NCI-H748 (cell line): ENCODE measurements at regions not wholly inside any gene's neighbourhood (a gene's known extent, or its start where the extent isn't known, plus 50 kb on each side); places are given as distances from the start of the nearest gene placed in this dataset.
"Not testable (repeated sequence)": the region's sequence is repeated elsewhere in the genome, so short reads cannot be mapped to it uniquely, and the experiment has no call there.

ENCODE experiments used
- DNase-seq: peaks from one replicate; lab custom pipeline; 2025; ENCODE audit not compliant: unreplicated experiment; lab: John Stamatoyannopoulos, UW

DNA sequence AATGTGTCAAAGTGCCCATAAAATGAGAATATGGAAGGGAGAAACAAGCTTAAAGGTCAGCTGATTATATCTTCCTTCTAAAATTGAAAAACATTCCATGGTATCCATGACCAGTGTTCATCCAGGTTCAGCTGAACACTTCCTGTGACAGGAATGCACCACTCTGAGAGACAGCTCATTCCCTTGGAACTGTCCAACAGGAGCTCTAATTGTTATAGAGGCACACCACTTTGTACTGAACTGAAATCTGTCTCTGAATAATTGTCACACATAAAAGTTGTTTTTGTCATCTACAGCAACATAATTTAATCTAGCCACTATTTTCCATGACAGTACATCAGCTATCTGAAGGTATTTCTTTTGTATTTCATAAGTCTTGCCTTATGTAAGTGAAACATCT is 195.9 kb upstream of the ZNF804A start:
- no peak for DNase-seq

DNA sequence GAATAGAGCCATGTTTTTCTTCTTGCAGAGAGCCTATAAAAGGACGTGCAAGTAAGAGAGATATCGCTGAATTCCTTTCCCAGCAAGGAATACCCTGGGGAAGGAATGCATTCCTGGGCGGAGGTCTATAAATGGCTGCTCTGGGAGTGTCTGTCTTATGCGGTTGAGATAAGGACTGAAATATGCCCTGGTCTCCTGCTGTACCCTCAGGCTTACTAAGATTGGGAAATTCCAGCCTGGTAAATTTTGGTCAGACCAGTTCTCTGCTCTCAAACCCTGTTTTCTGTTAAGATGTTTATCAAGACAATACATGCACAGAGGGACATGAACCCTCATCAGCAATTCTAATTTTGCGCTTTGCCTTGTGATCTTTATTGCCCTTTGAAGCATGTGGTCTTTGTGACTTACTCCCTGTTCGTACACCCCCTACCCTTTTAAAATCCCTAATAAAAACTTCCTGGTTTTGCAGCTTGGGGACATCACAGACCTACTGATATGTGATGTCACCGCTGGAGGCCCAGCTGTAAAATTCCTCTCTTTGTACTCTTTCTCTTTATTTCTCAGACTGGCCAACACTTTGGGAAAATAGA is 191.2 kb upstream of the ZNF804A start:
- not testable (repeated sequence) for DNase-seq

DNA sequence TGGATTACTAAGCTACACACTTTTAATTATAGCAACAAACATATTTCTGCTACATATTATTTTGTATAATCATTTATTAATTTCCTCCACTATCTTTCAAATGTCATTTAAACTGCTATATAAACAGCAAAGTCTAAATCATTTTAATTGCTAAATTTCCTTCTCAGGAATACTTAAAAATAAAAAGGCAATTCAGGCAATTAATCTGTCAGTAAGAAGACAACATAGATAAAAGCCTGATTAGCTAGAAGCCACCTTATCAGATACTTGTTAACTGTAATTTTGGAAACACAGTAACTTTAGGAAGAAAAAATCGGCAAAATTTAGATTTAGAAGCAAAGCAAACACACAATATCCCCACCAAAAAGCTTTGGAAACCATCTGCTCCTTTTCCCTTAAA is 188.2 kb upstream of the ZNF804A start:
- no peak for DNase-seq

DNA sequence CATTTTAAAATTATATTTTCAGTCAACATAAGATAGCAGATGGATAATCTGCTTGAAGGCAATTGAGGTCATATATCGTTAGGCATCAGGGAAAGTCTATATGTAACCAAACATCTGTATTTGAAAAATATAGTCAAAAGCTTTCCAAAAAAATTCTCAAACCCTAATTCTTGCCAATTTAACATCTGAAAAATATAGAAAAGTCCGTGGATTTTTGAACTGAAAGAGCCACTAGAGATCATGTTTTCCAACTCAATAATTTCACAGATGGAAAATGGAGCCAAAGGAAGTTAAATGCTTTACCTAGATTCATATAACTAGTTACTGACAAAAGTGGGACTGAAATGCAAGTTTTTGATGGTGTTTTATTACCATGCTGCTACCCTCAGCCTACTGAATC is 185.1 kb upstream of the ZNF804A start:
- DNase-seq, result no peak

DNA sequence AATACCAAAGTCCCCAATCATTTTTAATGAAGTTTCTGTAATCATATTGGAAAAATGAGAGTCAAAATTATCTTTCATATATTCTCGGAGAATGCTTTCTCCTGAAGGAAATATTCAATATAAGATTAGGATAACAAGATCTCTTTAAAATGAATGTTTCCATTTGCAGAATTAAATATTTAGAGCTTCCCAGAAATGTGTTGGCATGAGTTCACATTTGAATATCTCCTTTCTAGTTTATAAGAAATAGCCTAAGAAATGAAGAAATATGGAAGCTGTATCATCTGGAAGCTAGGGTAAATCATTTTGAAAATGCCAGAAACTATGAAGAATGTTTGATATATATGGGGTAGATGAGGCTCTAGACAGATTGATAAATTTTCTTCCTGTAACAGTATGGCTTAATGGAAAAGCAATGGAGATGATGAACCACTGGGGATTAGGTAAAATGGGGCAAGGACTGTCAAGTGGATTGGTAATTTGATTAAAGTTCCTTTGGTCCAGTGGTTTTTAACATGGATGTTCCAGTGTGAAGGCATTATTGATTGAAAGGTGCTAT is 184.6 kb upstream of the ZNF804A start:
- no peak for DNase-seq

DNA sequence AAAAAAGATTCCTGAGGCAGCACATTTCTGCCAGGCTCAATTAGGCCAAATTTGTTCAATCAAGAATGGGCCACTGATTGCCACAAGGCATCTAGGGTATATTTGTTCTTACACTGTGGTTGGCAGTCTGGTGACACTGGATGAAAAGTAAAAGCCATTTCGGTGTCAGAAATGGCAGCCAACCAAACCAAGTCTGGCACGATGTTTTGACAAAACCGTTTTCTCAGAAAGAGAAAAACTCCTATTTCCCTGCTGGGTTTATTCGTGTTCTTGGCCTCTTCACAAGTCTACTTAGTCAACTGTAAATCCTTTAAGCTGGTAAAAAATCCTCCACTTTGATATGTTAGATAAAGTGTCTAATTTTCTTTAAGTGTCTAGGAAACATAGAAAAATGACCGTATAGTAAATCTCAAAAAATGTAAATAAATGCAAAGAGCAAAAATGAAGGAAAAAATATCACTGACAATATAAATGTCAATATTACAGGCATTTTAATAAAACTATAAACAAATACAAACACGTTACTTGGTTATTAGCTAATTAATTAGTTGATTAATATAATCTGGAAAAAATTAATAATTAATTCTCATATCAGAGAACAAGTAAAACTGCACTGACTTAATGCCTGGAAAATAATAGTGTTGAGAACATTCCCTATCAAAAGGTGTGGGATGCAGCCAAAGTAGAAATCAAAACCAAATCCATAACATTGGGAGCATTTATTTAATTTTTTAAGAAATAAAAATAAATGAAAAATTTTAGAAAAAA is 182.0 kb upstream of the ZNF804A start:
- DNase-seq, result no peak

DNA sequence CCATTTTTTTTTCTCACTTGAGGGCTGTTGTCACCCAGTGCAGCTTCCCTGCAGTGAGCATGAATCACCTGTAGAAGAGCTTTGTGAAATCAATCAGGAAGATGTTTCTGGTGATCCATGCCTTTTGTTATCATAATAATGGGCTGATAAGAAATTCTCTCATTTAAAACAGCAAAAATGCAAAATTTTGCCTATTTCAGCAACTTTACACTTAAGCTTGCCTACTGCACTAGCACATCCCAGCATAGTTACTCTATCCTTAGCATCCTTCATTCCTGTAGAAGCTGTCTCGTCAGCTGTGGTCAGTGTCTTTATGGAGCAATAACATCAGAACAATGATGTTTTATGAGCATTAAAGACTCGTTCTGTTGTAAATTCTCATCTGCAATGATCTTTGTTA is 178.6 kb upstream of the ZNF804A start:
- DNase-seq, result no peak

DNA sequence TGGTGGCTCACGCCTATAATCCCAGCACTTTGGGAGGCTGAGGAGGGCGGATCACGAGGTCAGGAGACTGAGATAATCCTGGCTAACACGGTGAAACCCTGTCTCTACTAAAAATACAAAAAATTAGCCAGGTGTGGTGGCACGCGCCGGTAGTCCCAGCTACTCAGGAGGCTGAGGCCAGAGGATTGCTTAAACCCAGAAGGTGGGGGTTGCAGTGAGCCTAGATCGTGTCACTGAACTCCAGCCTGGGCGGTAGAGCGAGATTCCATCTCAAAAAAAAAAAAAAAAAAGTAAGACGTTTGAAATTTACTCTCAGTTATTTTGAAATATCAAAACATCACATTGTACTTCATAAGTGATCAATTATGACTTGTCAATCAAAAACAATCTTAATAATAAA is 176.9 kb upstream of the ZNF804A start:
- not testable (repeated sequence) for DNase-seq

DNA sequence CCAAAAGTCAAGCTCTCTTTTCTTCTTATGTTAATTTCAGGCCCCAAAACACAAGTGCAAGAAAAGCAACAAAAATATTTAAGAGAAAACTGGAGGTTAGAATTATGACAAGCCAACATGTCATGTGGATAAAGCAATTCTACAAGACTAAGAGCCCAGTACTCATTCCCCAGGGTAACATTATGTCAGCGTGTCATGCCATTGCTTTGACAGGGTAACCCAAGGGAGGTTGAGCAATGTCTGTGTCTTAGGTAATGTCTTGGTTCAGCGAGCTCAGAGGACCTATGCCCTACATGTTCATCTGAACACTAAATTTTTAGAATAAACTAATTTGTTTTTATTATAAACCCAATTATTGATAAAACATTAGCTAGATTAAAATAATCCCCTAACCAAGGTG is 173.2 kb upstream of the ZNF804A start:
- DNase-seq, result no peak

DNA sequence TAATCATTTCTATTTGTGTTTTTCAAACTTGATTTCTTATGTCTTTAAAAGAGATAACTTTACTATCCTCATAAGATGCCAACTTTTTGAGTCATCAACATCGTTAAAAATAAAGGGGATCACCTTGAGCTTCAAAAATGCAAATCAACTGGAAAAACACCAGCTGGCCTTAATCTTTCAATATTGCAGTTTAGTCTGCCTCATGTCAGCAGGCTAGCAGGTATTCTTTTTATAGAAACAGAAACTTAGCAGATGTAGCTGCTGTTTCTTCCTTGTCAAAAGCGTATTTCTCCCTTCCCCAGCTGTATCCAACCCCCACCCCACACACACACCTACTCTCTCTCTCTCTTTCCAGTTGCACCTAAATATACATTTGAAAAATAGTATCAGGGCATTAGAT is 154.1 kb upstream of the ZNF804A start:
- DNase-seq, result no peak

DNA sequence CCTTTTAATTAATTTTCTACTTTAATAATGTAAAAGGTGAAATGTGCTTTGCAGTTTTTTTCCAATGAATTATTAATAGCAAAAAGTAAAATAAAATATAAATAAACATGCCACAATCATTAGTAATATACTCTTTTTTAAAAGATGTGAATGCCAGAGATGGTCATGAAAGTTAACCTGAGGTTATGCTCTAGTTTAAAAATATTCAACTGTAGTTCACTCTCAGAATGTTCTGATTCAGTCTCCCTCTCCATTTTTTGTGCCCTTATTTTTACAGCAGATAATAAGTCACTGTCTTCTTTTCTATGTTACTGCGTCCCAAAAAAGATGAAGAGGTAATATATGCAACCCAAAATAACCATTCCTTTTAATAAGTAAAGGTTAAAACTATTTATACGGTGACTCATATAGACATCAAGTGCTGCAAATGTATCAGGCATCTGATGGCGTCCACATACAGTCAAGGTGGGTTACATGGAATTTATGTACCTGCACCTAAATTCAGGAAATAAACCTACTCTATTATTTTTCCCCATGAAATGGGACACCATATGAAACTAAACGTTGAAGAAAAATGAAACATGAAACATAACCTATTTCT is 153.6 kb upstream of the ZNF804A start:
- DNase-seq, result no peak

DNA sequence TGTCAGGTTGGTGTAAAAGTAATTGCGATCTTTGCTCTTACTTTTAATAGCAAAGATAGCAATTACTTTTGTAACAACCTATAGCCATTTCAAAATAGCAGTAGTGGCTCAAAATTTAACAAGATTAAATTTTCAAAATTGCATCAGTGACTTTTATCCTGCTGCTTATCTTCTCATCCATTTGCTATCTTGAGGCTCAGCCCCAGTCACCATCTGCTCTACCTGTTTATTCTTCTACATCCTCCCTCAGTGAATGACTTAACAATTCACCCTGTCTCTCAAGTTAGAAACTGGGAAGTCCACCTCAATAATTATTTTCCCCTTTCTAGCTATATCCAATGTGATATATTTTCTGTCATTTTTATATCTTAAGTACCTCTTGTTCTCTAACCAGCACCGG is 148.6 kb upstream of the ZNF804A start:
- DNase-seq, result no peak

DNA sequence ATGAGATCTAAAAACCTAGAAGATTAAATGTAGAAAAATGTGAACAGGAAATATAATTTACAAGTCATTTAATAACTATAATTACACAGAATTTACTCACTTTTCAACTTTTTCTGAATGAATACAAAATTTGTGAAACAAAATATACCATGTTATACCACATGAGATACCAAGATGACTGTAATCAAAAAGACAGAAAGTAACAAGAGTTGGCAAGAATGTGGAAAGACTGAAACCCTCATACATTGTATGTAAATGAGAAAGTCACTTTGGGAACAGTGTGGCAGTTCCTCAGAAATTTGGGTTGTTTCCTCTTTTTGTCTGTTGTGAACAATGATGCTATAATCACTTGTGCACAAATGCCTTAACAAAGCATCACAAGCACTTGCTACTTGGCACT is 145.4 kb upstream of the ZNF804A start:
- no peak for DNase-seq

DNA sequence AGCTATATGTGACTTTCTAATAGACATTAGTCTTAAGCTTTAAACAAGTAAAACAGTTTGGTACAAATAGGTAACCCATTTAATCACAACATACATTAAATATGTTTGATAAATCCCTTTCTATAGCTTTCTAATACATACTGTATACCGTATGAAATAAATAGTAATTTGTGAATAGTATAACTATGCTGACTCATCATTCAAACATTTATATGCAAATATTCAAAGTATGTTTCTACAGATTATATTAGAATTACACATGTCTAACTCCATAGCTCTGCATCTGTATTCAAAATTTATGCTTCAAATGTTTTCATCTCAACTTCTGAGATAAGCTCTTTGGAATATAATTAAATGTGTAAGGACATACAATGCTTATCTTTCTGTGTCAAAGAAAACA is 142.7 kb upstream of the ZNF804A start:
- DNase-seq, result no peak

DNA sequence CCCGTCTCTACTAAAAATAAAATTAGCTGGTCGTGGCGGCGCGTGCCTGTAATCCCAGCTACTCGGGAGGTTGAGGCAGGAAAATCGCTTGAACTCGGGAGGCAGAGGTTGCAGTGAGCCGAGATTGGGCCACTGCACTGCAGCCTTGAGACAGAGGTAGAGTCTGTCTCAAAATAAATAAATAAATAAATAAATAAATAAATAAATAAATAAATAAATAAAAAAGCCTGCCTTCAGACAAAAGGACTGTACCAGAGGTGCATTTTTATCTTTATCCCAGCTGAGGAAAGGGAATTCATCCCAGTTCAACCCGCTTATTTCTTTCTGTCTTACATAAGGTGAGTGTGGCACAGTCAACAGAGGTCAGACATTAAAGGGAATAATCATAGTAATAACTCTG is 141.6 kb upstream of the ZNF804A start:
- not testable (repeated sequence) for DNase-seq

DNA sequence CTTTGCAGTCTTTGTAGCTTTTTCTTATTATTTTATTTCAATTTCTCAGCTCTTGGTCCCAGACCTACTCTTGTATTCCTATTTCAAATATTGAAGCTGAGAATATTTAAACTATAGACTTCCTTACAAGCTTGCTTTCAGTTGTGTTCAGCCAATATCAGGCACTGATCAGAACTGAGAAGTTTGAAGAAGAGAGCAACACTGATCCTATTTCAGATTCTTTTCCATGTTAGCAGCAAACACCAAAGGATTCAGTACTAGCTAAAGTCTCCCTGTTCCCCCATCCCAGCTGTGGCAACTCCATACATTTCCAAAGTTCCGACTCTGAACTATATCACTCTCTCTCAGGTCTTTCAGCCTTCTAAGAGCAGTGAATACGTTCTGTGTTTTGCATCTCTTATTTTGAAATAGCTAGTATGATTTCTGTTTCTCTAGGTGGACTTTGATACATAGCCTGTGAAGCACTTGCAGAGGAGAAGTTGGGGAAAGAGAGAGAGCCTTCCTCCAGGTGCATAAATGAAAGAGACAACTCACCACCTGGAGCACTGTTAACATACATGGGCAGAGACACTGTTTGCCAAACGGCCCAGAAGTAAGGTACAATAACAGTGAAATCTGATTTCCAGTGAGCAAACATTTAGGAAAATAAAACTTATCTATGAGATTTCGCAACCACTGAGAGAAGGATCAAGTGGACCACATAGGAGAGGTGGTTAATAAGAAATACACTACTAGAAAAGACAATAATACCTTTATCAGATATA is 135.0 kb upstream of the ZNF804A start:
- peak; percentile 21 for DNase-seq

DNA sequence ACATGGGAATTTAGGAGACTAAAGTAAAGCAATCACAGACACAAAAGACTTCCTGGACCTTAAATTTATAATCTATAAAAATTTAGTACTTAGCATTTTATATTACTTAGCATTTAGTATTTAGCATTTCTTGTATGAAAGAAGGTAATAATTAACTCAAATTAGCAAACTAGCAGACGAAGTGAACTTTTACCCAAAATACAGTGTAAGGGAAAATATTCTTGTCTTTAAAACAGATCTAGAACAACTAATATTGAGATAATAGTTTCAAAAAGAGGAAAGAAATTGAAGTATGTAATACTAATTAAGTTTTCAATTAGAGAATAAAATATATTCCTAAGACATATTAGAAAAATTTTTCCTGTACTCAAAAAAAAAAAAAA is 134.5 kb upstream of the ZNF804A start:
- no peak for DNase-seq

DNA sequence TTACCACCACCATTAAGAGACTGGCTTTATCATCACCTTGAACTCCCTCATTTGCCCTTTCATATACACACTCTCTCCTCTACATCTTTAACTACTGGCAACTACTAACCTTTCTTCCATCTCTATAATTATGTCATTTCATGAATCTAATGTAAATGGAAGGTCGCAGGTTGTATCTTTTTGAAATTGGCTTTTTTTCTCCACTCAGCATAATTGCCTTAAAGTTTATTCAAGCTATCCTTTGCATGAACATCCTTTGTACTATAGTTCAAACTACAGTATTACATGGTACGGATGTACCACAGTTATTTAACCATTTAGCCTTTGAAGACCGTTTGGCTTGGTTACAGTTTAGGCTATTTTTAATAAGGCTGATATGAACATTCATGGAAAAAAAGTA is 129.5 kb upstream of the ZNF804A start:
- no peak for DNase-seq

DNA sequence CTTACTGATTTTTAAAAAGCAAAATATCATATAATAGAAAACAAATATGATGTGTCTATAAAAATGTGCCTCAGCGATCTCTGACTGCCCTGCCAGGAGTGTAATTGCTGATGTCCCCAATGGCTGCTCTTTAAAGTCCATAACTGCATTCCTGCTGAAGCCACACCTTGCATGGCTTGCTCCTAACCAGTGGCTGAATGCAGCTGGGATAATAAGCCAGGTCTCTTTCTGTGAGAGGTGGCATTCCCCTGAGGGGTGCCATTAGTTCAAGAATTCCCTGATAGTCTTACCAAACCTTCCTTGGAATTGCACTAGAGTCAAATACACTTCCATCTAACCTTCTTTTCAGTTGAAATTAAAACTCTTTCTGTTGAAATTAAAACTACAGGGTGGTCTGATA is 125.8 kb upstream of the ZNF804A start:
- no peak for DNase-seq

DNA sequence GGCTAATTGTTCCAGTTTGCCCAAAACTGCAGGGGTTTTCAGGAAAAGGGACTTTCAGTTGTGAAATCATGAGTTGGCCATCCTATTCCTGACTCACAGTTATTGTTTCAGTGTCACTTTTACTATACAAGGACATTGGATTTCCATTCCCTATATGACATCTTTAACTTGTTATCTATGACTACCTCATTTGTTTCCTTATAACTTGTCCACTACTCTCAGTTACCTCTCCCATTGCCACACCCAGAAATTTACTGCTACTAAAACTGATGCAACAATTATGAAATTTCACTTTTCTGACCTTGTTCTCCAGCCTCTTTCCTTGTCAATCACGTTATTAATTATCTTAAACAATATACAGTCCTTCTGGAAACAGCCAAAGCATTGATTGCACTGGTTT is 116.5 kb upstream of the ZNF804A start:
- DNase-seq, result no peak

DNA sequence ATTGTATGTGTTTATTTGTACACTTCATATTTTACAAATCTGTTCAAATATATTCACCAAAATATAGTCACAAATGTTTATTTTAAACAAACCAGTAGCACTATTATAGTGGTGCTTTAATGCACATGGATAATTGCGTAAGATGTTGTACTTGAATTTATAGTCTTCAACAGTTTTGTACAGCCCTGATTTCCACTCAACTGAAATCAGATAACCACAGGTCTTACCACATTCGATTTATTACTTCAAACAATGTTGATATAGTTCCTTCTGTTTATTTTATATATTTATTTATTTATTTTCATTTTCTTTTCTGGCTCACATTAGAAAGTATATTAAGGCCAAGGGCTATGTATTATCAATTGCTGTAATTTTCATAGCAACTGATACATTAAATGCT is 99.4 kb upstream of the ZNF804A start:
- DNase-seq, result no peak

DNA sequence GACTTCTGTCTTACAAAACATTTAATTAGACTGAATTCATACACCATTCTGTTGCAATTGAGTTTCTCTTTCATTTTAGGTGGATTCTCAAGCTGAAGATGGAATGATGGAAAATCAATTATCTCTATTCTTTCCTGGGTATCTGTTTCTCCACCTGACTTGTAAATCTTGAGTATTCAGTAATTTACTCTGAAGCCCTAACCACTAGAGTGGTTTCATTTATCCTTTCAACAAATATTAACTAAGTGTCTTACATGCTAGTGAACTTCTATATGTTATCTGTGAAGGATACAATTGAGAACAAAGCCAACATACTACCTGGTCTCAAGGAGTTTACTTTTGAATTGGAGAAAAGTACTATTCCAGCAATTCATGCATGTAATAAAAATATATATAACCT is 94.1 kb upstream of the ZNF804A start:
- no peak for DNase-seq
